Endothelial cell of umbilical vein (primary cell): ENCODE measurements at regions not wholly inside any gene's neighbourhood (a gene's known extent, or its start where the extent isn't known, plus 50 kb on each side); places are given as distances from the start of the nearest gene placed in this dataset.

Experiments
- BruUV-seq: library from RNA; stranded (reverse); fragments of 400-500 nt; replicated peaks from 2 replicates; lab custom pipeline; 2021; lab: Mats Ljungman, UMichigan
- CTCF ChIA-PET: fragments of 300-600, 350-600 bp; sonication (Branson Sonifier 250); formaldehyde crosslinking; loops from one replicate; lab custom pipeline; 2021; ENCODE audit warnings: antibody characterized with exemption, inconsistent platforms; lab: Charles Lee
- POLR2A ChIA-PET: fragments of 300-600, 350-600 bp; sonication (Branson Sonifier 250); formaldehyde crosslinking; loops from one replicate; lab custom pipeline; 2021; ENCODE audit warnings: antibody characterized with exemption, inconsistent platforms; lab: Charles Lee
- DNase-seq: peaks from one replicate; pipeline ENCODE4 v3.0.0-alpha.2; 2011; ENCODE audit warnings: low read depth, low spot score
- FAIRE-seq: peaks from 2 replicates; lab custom pipeline; 2011; peaks lifted over from hg19 to GRCh38; lab: Jason Lieb, UNC
- H2AFZ ChIP-seq: 2 replicates; pipeline ENCODE4 v1.6.0; 2012; ENCODE audit warnings: low read depth, low read length, control low read depth, inconsistent platforms
- H3K27ac ChIP-seq: 2 replicates; pipeline ENCODE4 v1.5.1; 2011; ENCODE audit warnings: low read depth, mild to moderate bottlenecking, control low read depth, low read length, moderate library complexity; ENCODE audit not compliant: insufficient read depth
- H3K27me3 ChIP-seq, 2 experiments: 2 replicates each; pipeline versions ENCODE4 v1.6.0 to v1.6.1; 2011; ENCODE audit warnings: low read length in 2 of 2, mixed read lengths in 1 of 2; ENCODE audit not compliant: control insufficient read depth in 2 of 2, insufficient read depth in 2 of 2
- H3K36me3 ChIP-seq, 2 experiments: 2 replicates in 1 of 2; 3 replicates in 1 of 2; pipeline ENCODE4 v1.5.1; 2011; ENCODE audit warnings: low read length in 2 of 2, mild to moderate bottlenecking in 1 of 2, moderate library complexity in 1 of 2; ENCODE audit not compliant: control insufficient read depth in 2 of 2, insufficient read depth in 2 of 2; ENCODE audit errors: extremely low read depth in 1 of 2
- H3K4me1 ChIP-seq: 3 replicates; pipeline ENCODE4 v1.5.1; 2011; ENCODE audit warnings: mild to moderate bottlenecking, low read length; ENCODE audit not compliant: control insufficient read depth, insufficient read depth; ENCODE audit errors: extremely low read depth
- H3K4me2 ChIP-seq: 2 replicates; pipeline ENCODE4 v1.6.1; 2011; ENCODE audit warnings: low read length, control low read depth, mixed read lengths; ENCODE audit not compliant: insufficient read depth
- H3K4me3 ChIP-seq, 3 experiments: fragments of 200-600 bp in 1 of 3; sonication (generic), shearing (Covaris generic) in 1 of 3; replicated peaks in 1 of 3; 2 replicates each; pipeline ENCODE4 v1.5.1; 2011 to 2016; ENCODE audit warnings: control low read depth in 3 of 3, low read length in 3 of 3, mild to moderate bottlenecking in 2 of 3, inconsistent platforms in 1 of 3, low read depth in 1 of 3, moderate library complexity in 1 of 3; ENCODE audit not compliant: insufficient read depth in 1 of 3
- H3K79me2 ChIP-seq: 2 replicates; pipeline ENCODE4 v1.6.0; 2012; ENCODE audit warnings: low read length, inconsistent platforms; ENCODE audit not compliant: control insufficient read depth, insufficient read depth
- H3K9ac ChIP-seq: replicated peaks from 2 replicates; pipeline ENCODE3; 2011; ENCODE audit warnings: low read length, control low read depth; ENCODE audit not compliant: insufficient read depth; ENCODE audit errors: extremely low read depth
- H3K9me1 ChIP-seq: replicated peaks from 3 replicates; pipeline ENCODE4 v1.6.0; 2011; ENCODE audit warnings: mild to moderate bottlenecking, low read length; ENCODE audit not compliant: control insufficient read depth, insufficient read depth; ENCODE audit errors: extremely low read depth
- H3K9me3 ChIP-seq: replicated peaks from 2 replicates; pipeline ENCODE4 v1.5.1; 2012; ENCODE audit warnings: low read length, inconsistent platforms; ENCODE audit not compliant: control insufficient read depth, insufficient read depth
- H4K20me1 ChIP-seq: replicated peaks from 2 replicates; pipeline ENCODE3; 2011; ENCODE audit warnings: mild to moderate bottlenecking, low read length; ENCODE audit not compliant: control insufficient read depth, insufficient read depth; ENCODE audit errors: extremely low read depth
- CTCF ChIP-seq, 2 donors: IDR thresholded peaks; 1 replicate in 1 of 2; 2 replicates in 1 of 2; pipeline ENCODE4 v1.5.1; 2011; ENCODE audit warnings: low read length in 2 of 2, mild to moderate bottlenecking in 2 of 2, moderate library complexity in 2 of 2, control low read depth in 1 of 2, inconsistent platforms in 1 of 2, low read depth in 1 of 2; ENCODE audit not compliant: insufficient read depth in 1 of 2; ENCODE audit errors: extremely low read depth in 1 of 2
- EZH2 ChIP-seq: IDR thresholded peaks from 2 replicates; pipeline ENCODE4 v1.6.1; 2012; ENCODE audit warnings: borderline replicate concordance, low read depth, mild to moderate bottlenecking, moderate library complexity, low read length, inconsistent platforms; ENCODE audit not compliant: severe bottlenecking
- FOS ChIP-seq: IDR thresholded peaks from 2 replicates; pipeline ENCODE4 v1.6.1; 2011; ENCODE audit warnings: mild to moderate bottlenecking, low read length, moderate library complexity, borderline replicate concordance; ENCODE audit not compliant: insufficient read depth
- GATA2 ChIP-seq: IDR thresholded peaks from 2 replicates; pipeline ENCODE4 v1.7.0; 2011; ENCODE audit warnings: low read depth, mild to moderate bottlenecking, moderate library complexity, mixed read lengths, low read length; ENCODE audit not compliant: insufficient read length, insufficient read depth
- JUN ChIP-seq: IDR thresholded peaks from 2 replicates; pipeline ENCODE4 v1.6.1; 2011; ENCODE audit warnings: borderline replicate concordance, low read depth; ENCODE audit not compliant: insufficient read length, insufficient read depth
- MAX ChIP-seq: IDR thresholded peaks from 2 replicates; pipeline ENCODE4 v1.6.1; 2011; ENCODE audit not compliant: insufficient read depth, insufficient read length
- MYC ChIP-seq: IDR thresholded peaks from one replicate; pipeline ENCODE4 v1.6.1; 2011; ENCODE audit warnings: mild to moderate bottlenecking, low read depth, low read length
- POLR2A ChIP-seq: IDR thresholded peaks from 2 replicates; pipeline ENCODE4 v1.6.1; 2012; ENCODE audit warnings: low read depth, mild to moderate bottlenecking, control low read depth, low read length
- POLR2AphosphoS5 ChIP-seq: IDR thresholded peaks from 2 replicates; pipeline ENCODE4 v1.6.1; 2012; ENCODE audit warnings: low read depth, mild to moderate bottlenecking, control low read depth, low read length, moderate library complexity; ENCODE audit not compliant: insufficient read depth
- dilution Hi-C: fragments of 300-500 bp; cut with MboI; formaldehyde crosslinking; loops from one replicate; pipeline ENCODE4 v1.15.0; 2019; ENCODE audit warnings: low sequenced_read_pairs; ENCODE audit not compliant: extremely low pct_ligation_motif_present
- intact Hi-C: fragments of 100-400 bp; cut with micrococcal nuclease; formaldehyde crosslinking; loops from one replicate; pipeline ENCODE4 v1.10.0; 2022

GRCh38 chrX:121349263-121349662 lies 301.9 kb downstream of the GLUD2 start:
- no peaks in the 10 kb centered on the region for H3K27me3 ChIP-seq
- no peaks in the 10 kb centered on the region for H3K4me1 ChIP-seq
- POLR2A ChIA-PET = no interaction called here
- H3K9me1 ChIP-seq = no peaks in the 10 kb centered on the region
- dilution Hi-C loops (no loop called here), intact Hi-C loops (no loop called here)
- FAIRE-seq (no peak), DNase-seq (no peak)
- H2AFZ ChIP-seq = no peak overlapping the region
- no peaks in the 10 kb centered on the region for H3K36me3 ChIP-seq
- no peak overlapping the region for H3K9ac ChIP-seq
- H3K27ac ChIP-seq = no peak overlapping the region
- no TSS peak for BruUV-seq
- no peak overlapping the region for H3K4me3 ChIP-seq
- CTCF ChIA-PET = no interaction called here
- no peaks in the 10 kb centered on the region for H3K9me3 ChIP-seq
- TF ChIP-seq MAX (no peak), EZH2 (no peak), POLR2AphosphoS5 (no peak), MYC (no peak)
- no peak overlapping the region for H3K4me2 ChIP-seq
- no peaks in the 10 kb centered on the region for H3K79me2 ChIP-seq
- no peaks in the 10 kb centered on the region for H4K20me1 ChIP-seq

GRCh38 chrX:121356139-121356849 lies 308.9 kb downstream of the GLUD2 start:
- H3K4me2 ChIP-seq = no peak overlapping the region
- no peak overlapping the region for H3K27ac ChIP-seq
- H3K4me3 ChIP-seq = no peak overlapping the region
- H2AFZ ChIP-seq = no peak overlapping the region
- ChIA-PET POLR2A (no interaction called here), CTCF (no interaction called here)
- no TSS peak for BruUV-seq
- dilution Hi-C loops (no loop called here), intact Hi-C loops (no loop called here)
- no peaks in the 10 kb centered on the region for H3K79me2 ChIP-seq
- H3K4me1 ChIP-seq = no peaks in the 10 kb centered on the region
- H4K20me1 ChIP-seq = no peaks in the 10 kb centered on the region
- no peak for FAIRE-seq
- H3K9me3 ChIP-seq = no peaks in the 10 kb centered on the region
- H3K9ac ChIP-seq = no peak overlapping the region
- no peak for TF ChIP-seq JUN
- no peak for TF ChIP-seq POLR2A
- no peak for TF ChIP-seq CTCF (IDR thresholded peaks at IDR 0.05; ENCODE audit: extremely low read depth in 1 of 2, insufficient read depth in 1 of 2, low read depth in 1 of 2, low read length in 2 of 2)
- no peak for TF ChIP-seq MYC
- no peak for TF ChIP-seq POLR2AphosphoS5
- no peak for TF ChIP-seq MAX
- TF ChIP-seq FOS = no peak
- TF ChIP-seq EZH2 = no peak
- TF ChIP-seq GATA2 = no peak
- no peaks in the 10 kb centered on the region for H3K36me3 ChIP-seq
- no peaks in the 10 kb centered on the region for H3K9me1 ChIP-seq
- H3K27me3 ChIP-seq = no peaks in the 10 kb centered on the region
- no peak for DNase-seq
